AG04449 (cell line): ENCODE measurements at regions not wholly inside any gene's neighbourhood (a gene's known extent, or its start where the extent isn't known, plus 50 kb on each side); places are given as distances from the start of the nearest gene placed in this dataset.
"Not testable (repeated sequence)": the region's sequence is repeated elsewhere in the genome, so short reads cannot be mapped to it uniquely, and the experiment has no call there.

ENCODE experiments used
- CTCF ChIA-PET: fragments of 350-600 bp; formaldehyde crosslinking; extraction: SDS; loops from one replicate; lab custom pipeline; 2021; ENCODE audit warnings: antibody characterized with exemption; lab: Yijun Ruan, JAX
- POLR2A ChIA-PET: fragments of 400-600, 350-600 bp; formaldehyde crosslinking; extraction: SDS; loops from one replicate; lab custom pipeline; 2020; ENCODE audit warnings: antibody characterized with exemption, inconsistent platforms; lab: Yijun Ruan, JAX
- DNase-seq: peaks from one replicate; pipeline ENCODE4 v3.0.0-alpha.2; 2010; ENCODE audit warnings: low read depth, low spot score
- H3K4me3 ChIP-seq: 2 replicates; pipeline ENCODE4 v1.5.1; 2011; ENCODE audit warnings: low read depth, mild to moderate bottlenecking, control low read depth, low read length
- TF ChIP-seq, protein P1 (sequence below): IDR thresholded peaks from one replicate; pipeline ENCODE4 v1.5.1; 2011; ENCODE audit warnings: mild to moderate bottlenecking, moderate library complexity, low read length, control low read depth, inconsistent platforms; ENCODE audit not compliant: insufficient read depth; ENCODE audit errors: missing control alignments

DNA sequence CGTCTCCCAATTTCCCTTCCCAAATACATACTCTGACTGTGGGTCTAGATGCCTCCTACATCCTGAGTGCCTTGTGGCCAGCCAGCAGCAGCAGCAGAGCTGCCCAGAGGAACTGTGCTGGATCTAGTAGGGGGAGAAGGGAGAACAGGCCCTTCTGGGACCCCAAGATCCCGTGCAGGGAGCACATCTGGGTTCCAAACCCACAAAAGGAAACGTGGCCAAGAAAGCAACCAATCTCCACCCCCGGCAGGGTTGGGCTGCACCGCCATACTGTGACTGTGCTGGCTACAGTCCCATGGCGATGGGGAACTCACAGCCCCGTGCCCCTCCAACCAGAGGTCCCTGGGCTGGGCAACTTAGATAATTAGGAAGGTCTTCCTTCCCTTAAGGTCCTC, 86.3 kb downstream of the PPCDC start:
- POLR2A ChIA-PET, result no interaction called here
- no peak for DNase-seq
- TF ChIP-seq, protein P1, sequence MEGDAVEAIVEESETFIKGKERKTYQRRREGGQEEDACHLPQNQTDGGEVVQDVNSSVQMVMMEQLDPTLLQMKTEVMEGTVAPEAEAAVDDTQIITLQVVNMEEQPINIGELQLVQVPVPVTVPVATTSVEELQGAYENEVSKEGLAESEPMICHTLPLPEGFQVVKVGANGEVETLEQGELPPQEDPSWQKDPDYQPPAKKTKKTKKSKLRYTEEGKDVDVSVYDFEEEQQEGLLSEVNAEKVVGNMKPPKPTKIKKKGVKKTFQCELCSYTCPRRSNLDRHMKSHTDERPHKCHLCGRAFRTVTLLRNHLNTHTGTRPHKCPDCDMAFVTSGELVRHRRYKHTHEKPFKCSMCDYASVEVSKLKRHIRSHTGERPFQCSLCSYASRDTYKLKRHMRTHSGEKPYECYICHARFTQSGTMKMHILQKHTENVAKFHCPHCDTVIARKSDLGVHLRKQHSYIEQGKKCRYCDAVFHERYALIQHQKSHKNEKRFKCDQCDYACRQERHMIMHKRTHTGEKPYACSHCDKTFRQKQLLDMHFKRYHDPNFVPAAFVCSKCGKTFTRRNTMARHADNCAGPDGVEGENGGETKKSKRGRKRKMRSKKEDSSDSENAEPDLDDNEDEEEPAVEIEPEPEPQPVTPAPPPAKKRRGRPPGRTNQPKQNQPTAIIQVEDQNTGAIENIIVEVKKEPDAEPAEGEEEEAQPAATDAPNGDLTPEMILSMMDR, result no peak
- CTCF ChIA-PET, result interaction anchor here (0.8 kb wide), 1 partner anchor 340 kb away, joined by 3 read pairs; no protein-coding TSS in a partner anchor
- no peak overlapping the region for H3K4me3 ChIP-seq

DNA sequence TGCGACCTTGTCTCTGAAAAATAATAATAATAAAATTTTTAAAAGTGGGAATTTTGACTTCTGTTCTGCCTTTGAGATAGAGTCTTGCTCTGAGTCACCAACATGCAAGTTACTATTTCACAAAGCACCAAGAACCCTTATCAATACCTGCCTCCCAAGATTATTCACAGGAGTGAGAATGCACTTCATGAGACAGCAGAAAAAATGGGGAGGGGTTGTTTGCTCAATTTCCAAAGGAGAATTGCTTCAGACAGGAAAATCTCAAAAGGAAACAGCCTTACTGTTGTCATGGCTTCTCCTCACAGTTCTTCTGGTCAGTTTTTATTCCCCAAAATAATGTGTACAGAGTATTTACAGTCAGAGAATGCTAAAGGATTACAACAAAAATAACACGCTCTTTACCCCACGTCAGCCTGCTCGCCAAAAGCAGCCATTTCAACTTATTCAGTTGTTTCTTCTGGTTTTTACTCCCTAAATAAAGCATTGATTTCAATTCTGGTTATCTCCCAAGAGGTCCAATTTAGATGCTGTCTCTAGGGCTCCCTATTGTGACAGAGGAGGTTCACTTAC, 89.0 kb downstream of the PPCDC start:
- POLR2A ChIA-PET, result no interaction called here
- no peak for DNase-seq
- TF ChIP-seq, protein P1, result no peak
- no peak overlapping the region for H3K4me3 ChIP-seq
- CTCF ChIA-PET, result no interaction called here

DNA sequence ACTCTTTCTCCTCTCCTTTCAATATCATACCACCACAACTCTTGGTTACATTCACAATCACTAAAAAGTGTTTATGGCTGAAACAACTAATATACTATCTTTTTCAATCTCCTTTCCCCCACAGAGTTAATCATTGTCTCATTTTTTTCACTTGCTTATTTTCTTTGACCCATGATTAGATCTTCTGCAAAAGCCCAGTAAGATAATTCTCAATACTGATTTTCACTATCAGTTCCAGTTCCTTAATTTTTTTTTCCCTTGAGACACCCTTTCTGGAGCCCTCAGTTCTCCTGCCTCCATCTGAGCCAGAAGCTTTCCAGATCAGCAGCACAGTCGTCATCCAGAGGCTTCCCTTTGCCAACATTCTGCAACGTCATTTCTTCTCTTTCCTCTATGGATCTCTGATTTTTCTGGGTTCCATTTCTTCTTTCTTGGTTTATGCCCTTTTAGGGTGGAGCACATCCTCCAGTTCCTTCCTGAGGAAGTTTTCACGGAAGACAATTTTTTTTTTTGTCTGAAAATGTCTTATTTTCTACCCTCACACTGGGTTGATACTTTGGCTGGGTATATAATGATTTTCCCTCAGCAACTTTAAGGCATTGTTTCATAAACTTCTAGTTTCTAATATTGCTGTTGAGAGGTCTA, 88.7 kb upstream of the C15orf39 start:
- no peak for DNase-seq
- no peak overlapping the region for H3K4me3 ChIP-seq
- TF ChIP-seq, protein P1, result no peak
- ChIA-PET POLR2A (no interaction called here), CTCF (no interaction called here)

DNA sequence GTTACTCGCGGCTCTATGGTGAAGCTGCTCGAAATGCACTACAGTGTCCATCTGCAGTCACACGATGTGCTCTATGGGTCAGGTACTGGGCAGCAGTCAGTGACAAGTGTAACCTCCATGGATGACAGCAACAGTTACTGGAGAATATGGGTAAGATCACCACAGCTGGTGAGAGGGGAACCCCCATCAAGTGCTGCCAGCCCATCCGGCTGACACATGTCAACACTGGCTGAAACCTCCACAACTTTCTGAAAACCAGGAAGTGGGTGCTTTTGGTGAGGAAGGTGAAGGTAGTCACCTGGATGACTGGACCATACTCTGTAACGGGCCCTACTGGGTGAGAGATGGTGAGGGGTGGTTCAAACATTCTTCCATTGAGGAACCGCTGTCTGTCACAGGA, 87.4 kb upstream of the C15orf39 start:
- POLR2A ChIA-PET, result no interaction called here

DNA sequence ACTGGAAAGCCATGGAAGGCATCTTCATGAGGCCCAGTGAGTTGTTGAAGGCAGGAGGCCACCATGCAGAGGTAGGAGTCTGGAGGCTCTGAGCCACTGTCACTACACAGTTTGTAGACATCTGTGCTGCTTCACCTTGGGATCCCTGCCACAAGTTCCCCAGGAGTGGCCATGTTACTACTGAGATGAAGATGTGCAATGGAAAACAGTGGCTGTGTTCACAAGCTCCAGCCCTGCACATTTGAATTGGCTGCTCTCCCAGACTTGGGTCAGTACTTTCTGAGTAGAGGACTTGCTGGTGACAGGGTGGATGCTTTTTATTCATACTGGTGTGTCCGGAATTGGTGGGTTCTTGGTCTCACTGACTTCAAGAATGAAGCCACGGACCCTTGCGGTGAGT, 86.9 kb upstream of the C15orf39 start:
- CTCF ChIA-PET, result no interaction called here
- TF ChIP-seq, protein P1, result no peak
- DNase-seq, result no peak
- POLR2A ChIA-PET, result no interaction called here
- no peak overlapping the region for H3K4me3 ChIP-seq

More for the DNA sequence above, 87.4 kb upstream of the C15orf39 start:
- DNase-seq, result no peak
- CTCF ChIA-PET, result no interaction called here
- TF ChIP-seq, protein P1, result no peak
- H3K4me3 ChIP-seq, result no peak overlapping the region

DNA sequence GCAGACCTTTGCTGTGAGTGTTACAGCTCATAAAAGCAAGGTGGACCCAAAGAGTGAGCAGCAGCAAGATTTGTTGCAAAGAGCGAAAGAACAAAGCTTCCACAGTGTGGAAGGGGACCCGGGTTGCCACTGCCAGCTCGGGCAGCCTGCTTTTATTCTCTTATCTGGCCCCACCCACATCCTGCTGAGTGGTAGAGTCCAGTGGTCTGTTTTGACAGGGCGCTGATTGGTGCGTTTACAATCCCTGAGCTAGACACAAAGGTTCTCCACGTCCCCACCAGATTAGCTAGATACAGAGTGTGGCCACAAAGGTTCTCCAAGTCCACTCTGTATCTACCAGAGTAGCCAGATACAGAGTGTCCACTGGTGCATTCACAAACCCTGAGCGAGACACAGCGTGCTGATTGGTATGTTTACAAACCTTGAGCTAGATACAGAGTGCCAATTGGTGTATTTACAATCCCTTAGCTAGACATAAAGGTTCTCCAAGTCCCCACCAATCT, 86.2 kb upstream of the C15orf39 start:
- POLR2A ChIA-PET, CTCF ChIA-PET, DNase-seq, H3K4me3 ChIP-seq: not testable (repeated sequence)

DNA sequence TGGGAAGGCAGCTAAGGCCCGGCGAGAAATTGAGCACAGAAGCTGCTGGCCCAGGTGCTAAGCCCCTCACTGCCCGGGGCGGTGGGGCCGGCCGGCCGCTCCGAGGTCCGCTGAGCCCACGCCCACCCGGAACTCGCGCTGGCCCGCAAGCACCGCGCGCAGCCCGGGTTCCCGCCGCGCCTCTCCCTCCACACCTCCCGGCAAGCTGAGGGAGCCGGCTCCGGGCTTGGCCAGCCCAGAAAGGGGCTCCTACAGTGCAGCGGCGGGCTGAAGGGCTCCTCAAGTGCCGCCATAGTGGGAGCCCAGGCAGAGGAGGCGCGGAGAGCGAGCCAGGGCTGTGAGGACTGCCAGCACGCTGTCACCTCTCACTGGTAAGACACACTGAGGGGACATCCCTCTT, 85.5 kb upstream of the C15orf39 start:
- POLR2A ChIA-PET, CTCF ChIA-PET, DNase-seq, H3K4me3 ChIP-seq: not testable (repeated sequence)
